ENCODE measurements at regions not wholly inside any gene's neighbourhood (a gene's known extent, or its start where the extent isn't known, plus 50 kb on each side); places are given as distances from the start of the nearest gene placed in this dataset.

- Histone ChIP-seq H3K27me3 (ENCODE audit: control insufficient read depth, insufficient read depth, low read length) (peaks cover 21% of the 10 kb centered on the region), H3K4me3 (ENCODE audit: low read length) (no peak overlapping the region), H3K36me3 (ENCODE audit: control insufficient read depth, insufficient read depth, low read length) (no peaks in the 10 kb centered on the region), H3K27ac (ENCODE audit: low read length) (no peak overlapping the region), H3K9me3 (ENCODE audit: control insufficient read depth, low read depth, low read length) (no peaks in the 10 kb centered on the region), H3K4me1 (ENCODE audit: control insufficient read depth, insufficient read depth, low read length) (no peaks in the 10 kb centered on the region)
- WGBS (ENCODE audit: insufficient coverage, low lambda C conversion rate) = no CpG with 5 or more reads among the region's 1 CpG
- no peak for DNase-seq
Observed at GRCh38 chr11:19326499-19326898, 85.8 kb upstream of the E2F8 start.

DNA sequence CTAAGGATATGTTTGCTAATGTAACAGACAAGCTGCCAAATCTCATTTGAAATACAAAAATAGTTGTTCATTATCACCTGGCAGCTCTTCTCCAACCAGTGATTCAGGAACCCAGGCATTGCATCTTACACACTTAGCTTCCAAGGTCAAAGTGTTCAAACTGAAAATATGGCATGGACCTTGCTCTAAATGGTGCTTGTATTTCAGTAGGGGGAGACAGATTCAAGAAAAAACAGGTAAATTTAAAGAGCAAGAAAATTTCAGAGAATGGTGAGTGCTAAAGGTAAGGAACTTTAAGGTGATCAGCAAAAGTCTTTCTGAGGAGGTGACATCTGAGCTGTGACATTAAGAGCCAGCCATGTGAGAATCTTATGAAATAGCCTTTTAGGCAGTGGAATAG, 82.8 kb upstream of the E2F8 start:
- Histone ChIP-seq H3K4me3 (ENCODE audit: low read length) (no peak overlapping the region), H3K36me3 (ENCODE audit: control insufficient read depth, insufficient read depth, low read length) (no peaks in the 10 kb centered on the region), H3K27ac (ENCODE audit: low read length) (no peak overlapping the region), H3K4me1 (ENCODE audit: control insufficient read depth, insufficient read depth, low read length) (no peaks in the 10 kb centered on the region), H3K27me3 (ENCODE audit: control insufficient read depth, insufficient read depth, low read length) (peaks cover 17% of the 10 kb centered on the region), H3K9me3 (ENCODE audit: control insufficient read depth, low read depth, low read length) (no peaks in the 10 kb centered on the region)
- no peak for DNase-seq

- Histone ChIP-seq H3K27me3 (ENCODE audit: control insufficient read depth, insufficient read depth, low read length) (peaks cover 12% of the 10 kb centered on the region), H3K4me1 (ENCODE audit: control insufficient read depth, insufficient read depth, low read length) (no peaks in the 10 kb centered on the region), H3K4me3 (ENCODE audit: low read length) (no peak overlapping the region), H3K27ac (ENCODE audit: low read length) (no peak overlapping the region), H3K9me3 (ENCODE audit: control insufficient read depth, low read depth, low read length) (no peaks in the 10 kb centered on the region), H3K36me3 (ENCODE audit: control insufficient read depth, insufficient read depth, low read length) (no peaks in the 10 kb centered on the region)
- no CpG with 5 or more reads among the region's 2 CpGs for WGBS (ENCODE audit: insufficient coverage, low lambda C conversion rate)
- DNase-seq = no peak
Observed at GRCh38 chr11:19321351-19321750, 80.6 kb upstream of the E2F8 start.

- H3K36me3 ChIP-seq (ENCODE audit: control insufficient read depth, insufficient read depth, low read length) = no peaks in the 10 kb centered on the region
- no peaks in the 10 kb centered on the region for H3K4me1 ChIP-seq (ENCODE audit: control insufficient read depth, insufficient read depth, low read length)
- no peak for DNase-seq
- WGBS (ENCODE audit: insufficient coverage, low lambda C conversion rate) = no CpG with 5 or more reads among the region's 1 CpG
- H3K4me3 ChIP-seq (ENCODE audit: low read length) = no peak overlapping the region
- no peaks in the 10 kb centered on the region for H3K9me3 ChIP-seq (ENCODE audit: control insufficient read depth, low read depth, low read length)
- no peak overlapping the region for H3K27ac ChIP-seq (ENCODE audit: low read length)
- peaks cover 12% of the 10 kb centered on the region for H3K27me3 ChIP-seq (ENCODE audit: control insufficient read depth, insufficient read depth, low read length)
Observed at GRCh38 chr11:19320827-19321226, 80.1 kb upstream of the E2F8 start.

DNA sequence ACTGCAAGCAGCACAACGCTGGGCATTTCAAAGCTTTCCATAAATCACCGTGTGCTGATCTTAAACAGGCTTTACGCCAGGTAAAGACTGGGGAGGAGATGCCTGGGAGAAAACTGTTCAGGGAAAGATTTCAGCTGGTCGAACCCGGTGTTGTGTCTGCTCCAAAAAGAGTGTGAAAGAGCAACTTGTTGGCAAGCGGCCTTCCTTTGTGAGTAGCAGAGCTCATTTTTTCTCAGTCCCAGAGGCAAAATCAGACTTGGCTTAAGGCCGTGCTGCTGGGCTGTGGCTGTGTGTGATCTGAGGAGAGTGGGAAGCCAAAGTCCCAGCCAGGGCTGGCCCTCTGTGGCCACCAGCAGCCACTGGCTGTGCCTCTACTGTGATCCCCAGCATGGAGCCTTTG, 75.7 kb upstream of the E2F8 start:
- H3K4me3 ChIP-seq (ENCODE audit: low read length) = no peak overlapping the region
- no peaks in the 10 kb centered on the region for H3K36me3 ChIP-seq (ENCODE audit: control insufficient read depth, insufficient read depth, low read length)
- H3K27me3 ChIP-seq (ENCODE audit: control insufficient read depth, insufficient read depth, low read length) = peaks cover 11% of the 10 kb centered on the region
- no peaks in the 10 kb centered on the region for H3K4me1 ChIP-seq (ENCODE audit: control insufficient read depth, insufficient read depth, low read length)
- no CpG with 5 or more reads among the region's 7 CpGs for WGBS (ENCODE audit: insufficient coverage, low lambda C conversion rate)
- H3K9me3 ChIP-seq (ENCODE audit: control insufficient read depth, low read depth, low read length) = no peaks in the 10 kb centered on the region
- no peak overlapping the region for H3K27ac ChIP-seq (ENCODE audit: low read length)
- DNase-seq = no peak

DNA sequence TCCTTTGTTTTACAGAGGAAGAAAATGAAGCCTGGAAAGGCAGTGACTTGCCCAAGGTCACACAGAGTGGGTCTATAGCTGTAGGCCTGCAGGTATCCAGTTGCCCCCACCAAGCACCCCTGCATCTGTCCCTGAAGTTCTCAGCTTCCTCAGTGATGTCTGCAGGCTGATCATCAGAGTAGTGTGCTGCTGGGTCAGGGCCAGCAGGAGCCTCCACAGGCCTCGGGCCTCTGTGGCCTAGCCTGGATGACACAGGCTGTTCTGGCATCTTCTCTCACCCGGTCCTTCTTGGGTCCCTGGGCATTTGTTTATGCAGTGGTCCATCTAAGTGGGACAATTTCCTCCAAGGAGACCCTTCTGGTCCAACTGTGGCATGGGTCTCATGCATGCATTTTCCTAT, 74.8 kb upstream of the E2F8 start:
- DNase-seq = no peak
- peaks cover 5% of the 10 kb centered on the region for H3K27me3 ChIP-seq (ENCODE audit: control insufficient read depth, insufficient read depth, low read length)
- H3K9me3 ChIP-seq (ENCODE audit: control insufficient read depth, low read depth, low read length) = no peaks in the 10 kb centered on the region
- no peak overlapping the region for H3K4me3 ChIP-seq (ENCODE audit: low read length)
- H3K36me3 ChIP-seq (ENCODE audit: control insufficient read depth, insufficient read depth, low read length) = no peaks in the 10 kb centered on the region
- no peak overlapping the region for H3K27ac ChIP-seq (ENCODE audit: low read length)
- no peaks in the 10 kb centered on the region for H3K4me1 ChIP-seq (ENCODE audit: control insufficient read depth, insufficient read depth, low read length)
- no CpG with 5 or more reads among the region's 2 CpGs for WGBS (ENCODE audit: insufficient coverage, low lambda C conversion rate)

GRCh38 chr11:19313140-19313539, 72.4 kb upstream of the E2F8 start:
- Histone ChIP-seq H3K27me3 (ENCODE audit: control insufficient read depth, insufficient read depth, low read length) (no peaks in the 10 kb centered on the region), H3K4me3 (ENCODE audit: low read length) (no peak overlapping the region), H3K9me3 (ENCODE audit: control insufficient read depth, low read depth, low read length) (no peaks in the 10 kb centered on the region), H3K4me1 (ENCODE audit: control insufficient read depth, insufficient read depth, low read length) (no peaks in the 10 kb centered on the region), H3K36me3 (ENCODE audit: control insufficient read depth, insufficient read depth, low read length) (no peaks in the 10 kb centered on the region), H3K27ac (ENCODE audit: low read length) (no peak overlapping the region)
- no CpG with 5 or more reads among the region's 1 CpG for WGBS (ENCODE audit: insufficient coverage, low lambda C conversion rate)
- DNase-seq = no peak

DNA sequence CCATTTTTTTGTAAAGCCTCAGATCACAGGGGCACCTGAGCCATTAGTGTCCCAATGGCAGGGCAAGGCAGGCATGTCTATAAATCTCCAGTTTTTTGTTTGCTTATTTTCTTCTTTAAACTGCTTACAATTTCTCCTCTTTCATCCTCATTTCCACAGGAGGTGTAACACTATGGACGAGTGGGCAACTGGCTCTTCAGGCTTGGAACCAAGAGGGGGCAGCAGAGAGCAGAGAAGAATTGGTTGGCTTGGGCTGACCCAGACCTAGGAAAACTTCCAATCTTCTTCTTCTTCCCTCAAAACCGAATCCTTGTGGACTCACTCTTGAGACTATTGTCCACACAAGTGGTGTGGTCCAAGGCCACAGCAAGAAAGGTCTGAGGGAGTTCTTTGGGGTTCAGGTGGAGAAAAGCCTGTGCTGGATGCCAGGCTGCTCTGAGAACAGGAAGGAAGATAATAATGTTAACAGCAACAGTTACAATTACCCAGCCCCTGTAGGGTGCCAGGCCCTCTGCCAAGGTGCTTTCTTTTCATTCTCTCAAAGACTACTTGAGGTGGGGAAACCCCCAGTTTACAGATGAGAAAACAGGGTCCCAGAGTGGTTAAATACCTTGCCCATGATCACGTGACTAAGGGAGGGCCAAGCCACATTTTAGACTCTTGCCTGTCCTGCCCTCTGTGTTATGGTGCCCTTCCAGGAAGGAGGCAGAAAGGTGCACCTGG, 70.7 kb upstream of the E2F8 start:
- no CpG with 5 or more reads among the region's 3 CpGs for WGBS (ENCODE audit: insufficient coverage, low lambda C conversion rate)

GRCh38 chr11:19307498-19307897, 66.8 kb upstream of the E2F8 start:
- Histone ChIP-seq H3K36me3 (ENCODE audit: control insufficient read depth, insufficient read depth, low read length) (no peaks in the 10 kb centered on the region), H3K27me3 (ENCODE audit: control insufficient read depth, insufficient read depth, low read length) (no peaks in the 10 kb centered on the region), H3K4me1 (ENCODE audit: control insufficient read depth, insufficient read depth, low read length) (no peaks in the 10 kb centered on the region), H3K4me3 (ENCODE audit: low read length) (no peak overlapping the region), H3K27ac (ENCODE audit: low read length) (no peak overlapping the region), H3K9me3 (ENCODE audit: control insufficient read depth, low read depth, low read length) (no peaks in the 10 kb centered on the region)
- no peak for DNase-seq
- no CpG with 5 or more reads among the region's 6 CpGs for WGBS (ENCODE audit: insufficient coverage, low lambda C conversion rate)

More for the DNA sequence above, 70.7 kb upstream of the E2F8 start:
- no peaks in the 10 kb centered on the region for H3K9me3 ChIP-seq (ENCODE audit: control insufficient read depth, low read depth, low read length)
- no peak overlapping the region for H3K27ac ChIP-seq (ENCODE audit: low read length)
- H3K36me3 ChIP-seq (ENCODE audit: control insufficient read depth, insufficient read depth, low read length) = no peaks in the 10 kb centered on the region
- H3K4me1 ChIP-seq (ENCODE audit: control insufficient read depth, insufficient read depth, low read length) = no peaks in the 10 kb centered on the region
- H3K4me3 ChIP-seq (ENCODE audit: low read length) = no peak overlapping the region
- H3K27me3 ChIP-seq (ENCODE audit: control insufficient read depth, insufficient read depth, low read length) = no peaks in the 10 kb centered on the region
- peak; percentile 20 to 26 for DNase-seq

GRCh38 chr11:19306179-19306944, 65.6 kb upstream of the E2F8 start:
- H3K36me3 ChIP-seq (ENCODE audit: control insufficient read depth, insufficient read depth, low read length) = no peaks in the 10 kb centered on the region
- no peak for DNase-seq
- no peaks in the 10 kb centered on the region for H3K4me1 ChIP-seq (ENCODE audit: control insufficient read depth, insufficient read depth, low read length)
- no peaks in the 10 kb centered on the region for H3K9me3 ChIP-seq (ENCODE audit: control insufficient read depth, low read depth, low read length)
- no peak overlapping the region for H3K27ac ChIP-seq (ENCODE audit: low read length)
- WGBS (ENCODE audit: insufficient coverage, low lambda C conversion rate) = 100% methylated on average over 3 of the region's 9 CpGs
- no peak overlapping the region for H3K4me3 ChIP-seq (ENCODE audit: low read length)
- H3K27me3 ChIP-seq (ENCODE audit: control insufficient read depth, insufficient read depth, low read length) = no peaks in the 10 kb centered on the region

GRCh38 chr11:19301361-19301760, 60.6 kb upstream of the E2F8 start:
- no peak for DNase-seq
- H3K36me3 ChIP-seq (ENCODE audit: control insufficient read depth, insufficient read depth, low read length) = no peaks in the 10 kb centered on the region
- no CpG with 5 or more reads among the region's 1 CpG for WGBS (ENCODE audit: insufficient coverage, low lambda C conversion rate)
- no peak overlapping the region for H3K27ac ChIP-seq (ENCODE audit: low read length)
- H3K9me3 ChIP-seq (ENCODE audit: control insufficient read depth, low read depth, low read length) = no peaks in the 10 kb centered on the region
- H3K4me3 ChIP-seq (ENCODE audit: low read length) = no peak overlapping the region
- H3K4me1 ChIP-seq (ENCODE audit: control insufficient read depth, insufficient read depth, low read length) = no peaks in the 10 kb centered on the region
- peaks cover 3% of the 10 kb centered on the region for H3K27me3 ChIP-seq (ENCODE audit: control insufficient read depth, insufficient read depth, low read length)

Data from large intestine (tissue), 3 donors.